Bronchial epithelial cell (primary cell): ENCODE measurements at regions not wholly inside any gene's neighbourhood (a gene's known extent, or its start where the extent isn't known, plus 50 kb on each side); places are given as distances from the start of the nearest gene placed in this dataset.
"Not testable (repeated sequence)": the region's sequence is repeated elsewhere in the genome, so short reads cannot be mapped to it uniquely, and the experiment has no call there.

Experiments
- DNase-seq: peaks from one replicate; pipeline ENCODE4 v3.0.0-alpha.2; 2010; ENCODE audit warnings: low read depth
- FAIRE-seq: peaks from 2 replicates; lab custom pipeline; 2011; peaks lifted over from hg19 to GRCh38; lab: Jason Lieb, UNC
- H3K27me3 ChIP-seq: 2 replicates; pipeline ENCODE4 v1.5.1; 2011; ENCODE audit warnings: low read length; ENCODE audit not compliant: control insufficient read depth, insufficient read depth
- H3K36me3 ChIP-seq: 2 replicates; pipeline ENCODE4 v1.5.1; 2011; ENCODE audit warnings: low read length; ENCODE audit not compliant: control insufficient read depth, insufficient read depth
- H3K4me3 ChIP-seq: 2 replicates; pipeline ENCODE4 v1.5.1; 2011; ENCODE audit warnings: mild to moderate bottlenecking, low read depth, low read length, control low read depth

DNA sequence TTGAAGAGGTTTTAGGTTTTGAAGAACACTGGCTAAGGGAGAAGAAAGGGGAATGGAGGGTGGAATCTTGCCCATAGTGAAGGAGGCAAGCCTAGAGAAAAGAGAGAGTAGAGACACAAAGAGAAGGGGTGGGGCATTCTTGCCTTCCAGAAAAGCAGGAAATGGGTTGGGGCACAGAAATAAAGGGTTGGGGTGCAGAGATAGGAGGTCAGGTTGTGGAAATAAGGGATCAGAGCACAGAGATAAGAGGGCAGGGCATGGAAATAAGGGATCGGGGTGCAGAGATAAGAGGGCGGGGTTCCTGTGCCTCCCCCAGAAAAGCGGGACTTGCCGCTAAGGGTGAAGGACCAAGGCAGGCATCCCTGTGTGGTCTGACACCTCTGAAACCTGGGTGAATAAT lies 69.9 kb downstream of the ALG1L2 start:
- H3K27me3 ChIP-seq, H3K4me3 ChIP-seq, DNase-seq, FAIRE-seq, H3K36me3 ChIP-seq: not testable (repeated sequence)

DNA sequence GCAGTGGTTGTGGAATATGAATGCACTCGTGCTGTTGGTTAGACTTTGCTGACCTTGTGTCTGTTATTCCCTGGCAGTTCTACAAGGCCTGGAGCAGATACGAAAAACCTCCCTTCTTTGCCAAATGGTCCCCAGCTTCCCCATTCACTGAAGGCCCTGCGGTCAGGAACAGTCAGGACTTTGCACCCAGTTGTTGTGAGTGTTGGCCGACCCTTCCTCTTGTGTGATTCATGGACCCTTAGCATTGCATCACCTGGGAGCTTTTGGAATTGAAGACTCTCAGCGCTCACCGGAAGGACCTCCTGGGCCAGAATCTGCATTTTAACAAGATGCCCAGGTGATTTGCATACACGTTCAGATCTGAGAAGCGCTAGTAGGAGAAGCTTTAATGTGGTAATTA lies 71.6 kb downstream of the ALG1L2 start:
- not testable (repeated sequence) for DNase-seq, FAIRE-seq, H3K36me3 ChIP-seq, H3K27me3 ChIP-seq, H3K4me3 ChIP-seq

DNA sequence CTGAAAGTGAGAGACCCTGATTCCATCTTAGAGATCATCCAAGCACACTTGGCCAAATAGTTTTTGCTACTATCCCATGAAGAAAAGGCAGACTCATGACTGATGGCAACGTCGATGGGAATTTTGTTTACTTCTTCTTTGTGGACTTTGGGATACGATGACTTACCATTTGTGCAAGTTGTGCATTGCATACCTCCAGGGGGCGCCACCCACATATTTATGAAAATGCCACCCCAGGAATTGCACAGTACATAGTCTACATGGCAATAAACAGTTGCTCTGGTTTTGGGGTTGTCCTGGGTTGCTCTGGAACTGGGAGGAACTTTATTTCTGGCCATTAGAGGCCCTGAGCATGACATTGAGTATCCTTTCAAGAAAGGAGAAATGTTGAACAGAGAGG lies 73.8 kb downstream of the ALG1L2 start:
- DNase-seq, H3K27me3 ChIP-seq, H3K36me3 ChIP-seq, FAIRE-seq, H3K4me3 ChIP-seq: not testable (repeated sequence)

DNA sequence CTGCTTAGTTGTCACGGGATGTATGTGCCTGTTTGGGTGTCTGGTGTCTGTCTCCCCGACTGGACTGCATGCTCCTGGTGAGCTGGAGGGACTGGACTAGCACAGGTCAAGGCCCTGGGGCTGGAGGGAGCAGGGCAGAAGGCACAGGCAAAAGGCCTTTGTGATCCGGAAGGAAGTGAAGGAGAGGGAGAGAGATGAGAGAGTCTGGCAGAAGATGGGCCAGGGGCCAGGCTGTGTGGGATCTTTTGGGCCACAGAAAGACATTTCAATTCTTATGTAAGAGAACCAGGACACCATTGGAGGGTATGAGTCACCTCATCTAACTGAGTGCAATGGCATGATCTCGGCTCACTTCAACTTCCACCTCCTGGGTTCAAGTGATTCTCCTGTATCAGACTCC lies 85.2 kb downstream of the ALG1L2 start:
- not testable (repeated sequence) for H3K4me3 ChIP-seq, H3K36me3 ChIP-seq, FAIRE-seq, DNase-seq, H3K27me3 ChIP-seq

DNA sequence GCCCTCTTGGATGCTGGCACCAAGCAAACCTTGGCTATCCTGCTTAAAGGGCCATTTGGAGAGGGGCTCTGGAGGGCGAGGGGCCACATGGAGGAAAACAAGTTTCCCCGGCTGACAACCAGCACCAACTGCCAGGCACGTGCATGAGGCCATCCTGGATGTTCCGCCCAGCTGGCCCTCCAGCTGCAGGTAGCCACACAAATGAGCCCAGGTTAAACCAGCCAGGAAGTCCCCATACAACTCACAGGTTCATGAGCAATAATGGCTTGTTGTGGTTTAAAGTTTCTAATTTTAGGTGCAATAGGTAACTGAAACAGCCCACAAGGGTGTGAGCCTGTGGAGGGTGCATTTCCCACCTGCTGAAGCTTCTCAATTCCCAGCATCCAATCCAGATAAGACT lies 93.6 kb downstream of the ALG1L2 start:
- FAIRE-seq, H3K27me3 ChIP-seq, H3K4me3 ChIP-seq, DNase-seq, H3K36me3 ChIP-seq: not testable (repeated sequence)

DNA sequence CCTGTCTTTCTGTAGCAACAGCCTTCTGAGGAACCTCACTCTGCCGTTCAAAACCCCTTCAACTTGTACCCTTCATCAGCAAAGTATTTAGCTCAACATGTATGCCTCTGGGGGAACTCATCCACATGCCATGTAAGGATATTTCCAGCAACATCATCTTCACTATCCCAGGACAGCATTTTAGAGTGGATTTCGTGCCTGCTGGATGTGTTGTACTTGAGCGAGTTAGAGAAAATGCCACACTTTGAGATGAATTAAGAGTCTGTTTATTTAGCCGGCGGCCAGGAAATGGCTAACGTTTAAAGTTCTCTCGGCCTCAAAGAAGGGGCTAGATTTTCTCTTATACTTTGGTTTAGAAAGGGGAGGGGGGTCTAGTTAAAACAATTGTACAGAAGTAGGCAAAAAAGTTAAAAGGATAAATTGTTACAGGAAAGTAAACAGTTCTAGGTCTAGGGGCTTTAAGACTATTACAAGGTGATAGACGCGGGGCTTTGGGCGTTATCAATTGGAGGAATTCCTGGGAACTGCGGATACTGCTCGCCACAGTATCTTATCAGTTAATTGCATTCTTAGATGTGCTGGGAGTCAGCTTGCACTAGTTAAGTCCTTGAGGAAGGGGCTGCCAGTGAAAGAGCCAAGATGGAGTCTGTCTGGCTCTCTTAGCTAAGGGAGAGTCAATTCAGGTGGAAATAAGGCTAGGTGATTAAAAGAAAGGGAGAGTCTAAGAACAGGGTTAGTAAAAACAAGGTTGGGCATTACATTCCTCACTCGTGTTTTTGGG lies 95.0 kb downstream of the ALG1L2 start:
- not testable (repeated sequence) for H3K4me3 ChIP-seq, H3K27me3 ChIP-seq, H3K36me3 ChIP-seq, DNase-seq, FAIRE-seq

DNA sequence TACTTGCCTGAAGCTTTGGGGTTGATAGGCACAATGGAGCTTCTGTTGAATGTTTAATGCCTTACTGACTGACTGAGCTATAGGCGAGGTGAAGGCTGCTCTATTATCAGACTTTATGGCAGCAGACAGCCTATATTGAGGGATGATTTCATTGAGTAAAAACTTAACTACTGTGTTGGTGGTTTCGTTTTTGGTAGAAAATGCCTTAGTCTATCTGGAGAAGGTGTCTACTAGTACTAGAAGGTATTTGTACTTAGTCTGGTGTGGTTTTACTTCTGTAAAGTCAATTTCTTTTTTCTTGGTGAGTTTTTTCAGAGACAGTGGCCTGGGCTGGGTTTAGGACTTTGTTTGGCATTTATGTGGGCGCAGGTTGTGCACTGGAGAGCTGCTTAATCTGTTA lies 97.2 kb downstream of the ALG1L2 start:
- H3K27me3 ChIP-seq, DNase-seq, H3K36me3 ChIP-seq, FAIRE-seq, H3K4me3 ChIP-seq: not testable (repeated sequence)

DNA sequence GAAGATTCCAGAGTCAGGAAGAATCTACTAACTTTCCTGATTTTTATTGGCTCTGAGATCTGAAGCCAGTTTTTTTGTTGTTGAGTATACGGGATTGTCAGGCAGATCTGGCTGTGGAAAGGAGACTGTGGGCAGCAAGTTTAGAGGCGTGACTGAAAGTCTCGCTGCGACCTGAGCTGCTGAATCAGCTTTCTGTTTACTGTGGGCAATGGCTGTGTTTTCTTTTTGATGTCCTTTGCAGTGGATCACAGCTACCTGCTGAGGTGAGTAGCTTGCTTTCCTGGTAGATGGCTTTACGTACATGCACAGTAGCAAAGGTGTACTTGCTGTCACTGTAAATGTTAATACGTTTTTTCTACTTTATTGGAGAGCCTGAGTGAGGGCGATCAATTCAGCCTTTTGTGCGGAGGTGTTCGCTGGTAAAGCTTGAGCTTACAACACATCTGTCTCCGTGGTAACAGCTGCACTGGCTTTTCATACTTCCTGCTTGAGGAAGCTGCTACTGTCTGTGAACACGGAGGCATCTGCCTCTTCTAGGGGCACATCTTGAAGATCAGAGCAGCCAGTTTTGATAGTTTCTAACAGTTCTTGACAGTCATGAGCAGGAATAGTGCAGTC lies 97.8 kb downstream of the ALG1L2 start:
- H3K36me3 ChIP-seq, FAIRE-seq, H3K4me3 ChIP-seq, H3K27me3 ChIP-seq: not testable (repeated sequence)
- peak; percentile 14 for DNase-seq

DNA sequence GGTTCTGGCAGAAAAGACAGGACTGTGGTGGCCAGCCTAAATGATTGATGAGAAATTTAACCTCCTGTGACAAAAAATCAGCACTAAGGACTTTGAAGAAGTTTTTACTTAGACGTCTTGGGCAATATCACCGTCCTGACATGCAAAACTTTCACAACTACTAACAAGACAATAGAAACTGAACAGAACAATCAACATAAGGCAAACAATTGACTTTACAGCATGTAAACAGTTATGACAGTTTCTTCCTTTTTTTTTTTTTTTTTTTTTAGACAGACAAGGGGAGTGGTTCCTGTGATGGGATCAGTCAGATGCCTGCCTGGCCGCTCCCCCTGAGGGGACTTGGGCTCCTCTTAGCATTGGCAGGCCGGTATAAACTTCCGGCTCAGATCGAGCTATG lies 100.8 kb downstream of the ALG1L2 start:
- not testable (repeated sequence) for H3K27me3 ChIP-seq, H3K36me3 ChIP-seq, H3K4me3 ChIP-seq, FAIRE-seq
- DNase-seq: peak; percentile 2

DNA sequence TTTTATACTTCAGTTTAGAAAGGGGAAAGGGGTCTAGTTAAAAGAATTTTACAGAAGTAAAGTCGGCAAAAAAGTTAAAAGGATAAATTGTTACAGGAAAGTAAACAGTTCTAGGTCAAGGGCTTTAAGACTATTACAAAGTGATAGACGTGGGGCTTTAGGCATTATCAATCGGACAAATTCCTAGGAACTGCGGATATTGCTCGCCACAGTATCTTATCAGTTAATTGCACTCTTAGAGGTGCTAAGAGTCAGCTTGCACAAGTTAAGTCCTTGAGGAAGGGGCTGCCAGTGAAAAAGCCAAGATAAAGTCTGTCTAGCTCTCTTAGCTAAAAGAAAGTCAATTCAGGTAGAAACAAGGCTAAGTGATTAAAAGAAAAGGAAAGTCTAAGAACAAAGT lies 102.1 kb downstream of the ALG1L2 start:
- H3K4me3 ChIP-seq, H3K27me3 ChIP-seq, H3K36me3 ChIP-seq, FAIRE-seq, DNase-seq: not testable (repeated sequence)

DNA sequence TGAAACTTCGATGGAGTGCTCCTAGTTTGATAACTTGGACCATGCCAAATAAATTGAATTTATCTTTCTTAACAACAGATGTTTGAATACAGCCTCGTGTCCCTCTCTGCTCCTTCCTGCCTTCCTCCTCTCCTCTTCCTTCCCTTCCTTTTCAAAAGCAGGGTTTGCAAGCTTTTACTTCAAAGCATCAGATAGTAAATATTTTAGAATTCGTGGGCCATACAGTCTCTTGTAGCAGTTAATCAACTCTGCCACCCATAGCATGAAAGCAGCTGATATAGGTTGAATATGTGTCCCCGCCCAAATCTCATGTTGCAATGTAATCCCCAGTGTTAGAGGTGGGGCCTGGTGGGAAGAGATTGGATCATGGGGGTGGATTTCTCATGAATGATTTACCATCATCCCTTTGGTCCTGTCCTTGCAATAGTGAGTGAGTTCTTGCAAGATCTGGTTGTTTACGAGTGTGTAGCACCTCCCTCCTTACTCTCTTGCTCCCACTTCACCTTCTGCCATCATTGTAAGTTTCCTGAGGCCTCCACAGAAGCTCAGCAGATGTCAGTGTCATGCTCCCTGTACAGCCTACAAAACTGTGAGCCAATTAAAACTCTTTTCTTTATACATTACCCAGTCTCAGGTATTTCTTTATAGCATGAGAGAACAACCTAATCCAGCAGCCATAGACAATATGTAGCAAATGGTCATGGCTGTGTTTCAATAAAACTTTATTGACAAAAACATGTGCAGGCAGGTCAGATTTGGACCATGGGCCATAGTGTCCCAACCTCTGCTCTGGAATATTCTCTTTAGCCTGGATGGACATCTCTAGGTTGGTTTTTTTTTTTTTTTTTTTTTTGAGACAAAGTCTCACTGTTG lies 102.8 kb downstream of the ALG1L2 start:
- H3K4me3 ChIP-seq, FAIRE-seq, DNase-seq, H3K27me3 ChIP-seq, H3K36me3 ChIP-seq: not testable (repeated sequence)

DNA sequence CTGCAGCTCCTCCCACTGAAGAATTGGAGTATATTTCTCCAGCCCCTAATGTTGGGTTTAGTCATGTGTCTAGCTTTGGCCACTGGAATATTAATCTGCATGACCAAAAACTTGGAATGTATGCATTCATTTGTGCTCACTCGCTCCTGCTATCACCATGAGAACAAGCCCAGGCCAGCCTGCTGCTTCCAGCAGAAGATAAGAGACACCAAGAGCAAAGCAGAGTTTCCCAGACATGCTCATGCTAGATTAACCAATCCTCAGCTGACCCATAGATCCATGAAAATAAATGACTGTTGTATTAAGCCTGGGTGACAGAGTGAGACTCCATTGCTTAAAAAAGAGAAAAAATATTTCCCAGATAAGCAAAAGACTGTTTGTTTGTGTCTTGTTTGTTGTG lies 119.6 kb downstream of the ALG1L2 start:
- H3K36me3 ChIP-seq, FAIRE-seq, H3K27me3 ChIP-seq, H3K4me3 ChIP-seq: not testable (repeated sequence)
- DNase-seq: peak; percentile 34

DNA sequence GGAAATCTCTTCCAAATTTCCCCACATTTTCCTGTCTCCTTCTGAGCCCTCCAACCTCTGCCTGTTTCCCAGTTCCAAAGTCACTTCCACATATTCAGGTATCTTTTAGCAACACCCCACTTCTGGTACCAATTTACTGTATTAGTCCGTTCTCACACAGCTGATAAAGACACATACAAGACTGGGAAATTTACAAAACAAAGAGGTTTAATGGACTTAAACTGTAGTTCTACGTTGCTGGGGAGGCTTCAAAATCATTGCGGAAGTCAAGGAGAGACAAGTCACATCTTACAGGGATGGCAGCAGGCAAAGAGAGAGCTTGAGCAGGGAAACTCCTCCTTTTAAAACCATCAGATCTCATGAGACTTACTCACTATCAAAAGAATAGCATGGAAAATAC lies 122.0 kb downstream of the ALG1L2 start:
- FAIRE-seq, DNase-seq, H3K27me3 ChIP-seq, H3K4me3 ChIP-seq, H3K36me3 ChIP-seq: not testable (repeated sequence)
